ENCODE measurements at regions not wholly inside any gene's neighbourhood (a gene's known extent, or its start where the extent isn't known, plus 50 kb on each side); places are given as distances from the start of the nearest gene placed in this dataset.

DNA sequence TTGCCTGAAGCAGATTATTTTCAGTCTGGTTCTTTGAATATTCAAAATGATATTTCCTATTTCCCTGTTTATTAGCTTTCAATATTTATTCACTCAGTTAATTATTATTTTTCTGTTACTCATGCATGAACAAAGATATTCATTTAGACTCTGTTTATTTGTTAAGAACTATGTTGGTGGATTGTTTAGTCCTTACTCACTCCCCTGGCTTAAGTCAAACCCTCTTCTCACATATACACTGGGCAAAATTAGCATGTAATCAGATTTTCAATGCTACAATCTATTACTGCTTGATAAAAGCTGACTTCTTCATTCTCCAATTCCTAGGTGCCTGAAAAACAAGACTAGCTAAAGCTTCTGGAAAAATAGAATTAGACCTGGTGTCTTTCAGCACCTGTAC lies 335.8 kb downstream of the FAT4 start:
- TF ChIP-seq, protein P1, sequence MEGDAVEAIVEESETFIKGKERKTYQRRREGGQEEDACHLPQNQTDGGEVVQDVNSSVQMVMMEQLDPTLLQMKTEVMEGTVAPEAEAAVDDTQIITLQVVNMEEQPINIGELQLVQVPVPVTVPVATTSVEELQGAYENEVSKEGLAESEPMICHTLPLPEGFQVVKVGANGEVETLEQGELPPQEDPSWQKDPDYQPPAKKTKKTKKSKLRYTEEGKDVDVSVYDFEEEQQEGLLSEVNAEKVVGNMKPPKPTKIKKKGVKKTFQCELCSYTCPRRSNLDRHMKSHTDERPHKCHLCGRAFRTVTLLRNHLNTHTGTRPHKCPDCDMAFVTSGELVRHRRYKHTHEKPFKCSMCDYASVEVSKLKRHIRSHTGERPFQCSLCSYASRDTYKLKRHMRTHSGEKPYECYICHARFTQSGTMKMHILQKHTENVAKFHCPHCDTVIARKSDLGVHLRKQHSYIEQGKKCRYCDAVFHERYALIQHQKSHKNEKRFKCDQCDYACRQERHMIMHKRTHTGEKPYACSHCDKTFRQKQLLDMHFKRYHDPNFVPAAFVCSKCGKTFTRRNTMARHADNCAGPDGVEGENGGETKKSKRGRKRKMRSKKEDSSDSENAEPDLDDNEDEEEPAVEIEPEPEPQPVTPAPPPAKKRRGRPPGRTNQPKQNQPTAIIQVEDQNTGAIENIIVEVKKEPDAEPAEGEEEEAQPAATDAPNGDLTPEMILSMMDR (IDR thresholded peaks at IDR 0.05) = no peak
- no peak for TF ChIP-seq POLR2A (IDR thresholded peaks at IDR 0.05)

Measured in lower leg skin (tissue), 3 donors.